CD4-positive, alpha-beta T cell treated with Interleukin-4 for 1 hour (primary cell): ENCODE measurements at regions not wholly inside any gene's neighbourhood (a gene's known extent, or its start where the extent isn't known, plus 50 kb on each side); places are given as distances from the start of the nearest gene placed in this dataset.

Experiments used
- DNase-seq, 2 donors: peaks; one replicate each; pipeline ENCODE4 v3.0.0-alpha.2; 2020 to 2022

GRCh38 chr10:9735731-9736130 lies 1281.9 kb upstream of the CELF2 start:
- no peak for DNase-seq

GRCh38 chr10:9743639-9744038 lies 1274.0 kb upstream of the CELF2 start:
- no peak for DNase-seq

GRCh38 chr10:9745158-9745557 lies 1272.5 kb upstream of the CELF2 start:
- DNase-seq: no peak

GRCh38 chr10:9757176-9757575 lies 1260.5 kb upstream of the CELF2 start:
- no peak for DNase-seq

GRCh38 chr10:9759596-9759995 lies 1258.1 kb upstream of the CELF2 start:
- no peak for DNase-seq

GRCh38 chr10:9762966-9763656 lies 1254.6 kb upstream of the CELF2 start:
- no peak for DNase-seq

- DNase-seq: no peak
Observed at GRCh38 chr10:9766762-9767161, 1250.9 kb upstream of the CELF2 start.

- DNase-seq: no peak
Observed at GRCh38 chr10:9781666-9782065, 1236.0 kb upstream of the CELF2 start.

GRCh38 chr10:9786101-9786500 lies 1231.6 kb upstream of the CELF2 start:
- no peak for DNase-seq

- DNase-seq: no peak
Observed at GRCh38 chr10:9786576-9786975, 1231.1 kb upstream of the CELF2 start.

GRCh38 chr10:9789996-9790395 lies 1227.7 kb upstream of the CELF2 start:
- no peak for DNase-seq

GRCh38 chr10:9792181-9792580 lies 1225.5 kb upstream of the CELF2 start:
- no peak for DNase-seq

GRCh38 chr10:9796564-9796963 lies 1221.1 kb upstream of the CELF2 start:
- no peak for DNase-seq

GRCh38 chr10:9800011-9800410 lies 1217.7 kb upstream of the CELF2 start:
- DNase-seq: no peak

GRCh38 chr10:9800571-9800970 lies 1217.1 kb upstream of the CELF2 start:
- DNase-seq: no peak

GRCh38 chr10:9807846-9808245 lies 1209.8 kb upstream of the CELF2 start:
- DNase-seq: no peak

GRCh38 chr10:9811601-9812000 lies 1206.1 kb upstream of the CELF2 start:
- DNase-seq: no peak

- no peak for DNase-seq
Observed at GRCh38 chr10:9814285-9814864, 1203.3 kb upstream of the CELF2 start.

- no peak for DNase-seq
Observed at GRCh38 chr10:9819756-9820494, 1197.7 kb upstream of the CELF2 start.

GRCh38 chr10:9823268-9823930 lies 1194.3 kb upstream of the CELF2 start:
- DNase-seq: no peak

- DNase-seq: no peak
Observed at GRCh38 chr10:9824631-9825071, 1193.0 kb upstream of the CELF2 start.

GRCh38 chr10:9825491-9826018 lies 1192.1 kb upstream of the CELF2 start:
- DNase-seq: no peak

GRCh38 chr10:9828110-9828509 lies 1189.6 kb upstream of the CELF2 start:
- DNase-seq: no peak
